HEK293T (cell line): ENCODE measurements at regions not wholly inside any gene's neighbourhood (a gene's known extent, or its start where the extent isn't known, plus 50 kb on each side); places are given as distances from the start of the nearest gene placed in this dataset.
"Not testable (repeated sequence)": the region's sequence is repeated elsewhere in the genome, so short reads cannot be mapped to it uniquely, and the experiment has no call there.

ENCODE experiments used
- BHLHE40 ChIP-seq: fragments of 450-650 bp; IDR thresholded peaks from 2 replicates; pipeline ENCODE4 v1.6.1; 2016; ENCODE audit warnings: mild to moderate bottlenecking, moderate library complexity, borderline replicate concordance
- SUZ12 ChIP-seq: fragments of 450-650 bp; IDR thresholded peaks from 2 replicates; pipeline ENCODE4 v1.6.1; 2016; ENCODE audit warnings: mild to moderate bottlenecking

DNA sequence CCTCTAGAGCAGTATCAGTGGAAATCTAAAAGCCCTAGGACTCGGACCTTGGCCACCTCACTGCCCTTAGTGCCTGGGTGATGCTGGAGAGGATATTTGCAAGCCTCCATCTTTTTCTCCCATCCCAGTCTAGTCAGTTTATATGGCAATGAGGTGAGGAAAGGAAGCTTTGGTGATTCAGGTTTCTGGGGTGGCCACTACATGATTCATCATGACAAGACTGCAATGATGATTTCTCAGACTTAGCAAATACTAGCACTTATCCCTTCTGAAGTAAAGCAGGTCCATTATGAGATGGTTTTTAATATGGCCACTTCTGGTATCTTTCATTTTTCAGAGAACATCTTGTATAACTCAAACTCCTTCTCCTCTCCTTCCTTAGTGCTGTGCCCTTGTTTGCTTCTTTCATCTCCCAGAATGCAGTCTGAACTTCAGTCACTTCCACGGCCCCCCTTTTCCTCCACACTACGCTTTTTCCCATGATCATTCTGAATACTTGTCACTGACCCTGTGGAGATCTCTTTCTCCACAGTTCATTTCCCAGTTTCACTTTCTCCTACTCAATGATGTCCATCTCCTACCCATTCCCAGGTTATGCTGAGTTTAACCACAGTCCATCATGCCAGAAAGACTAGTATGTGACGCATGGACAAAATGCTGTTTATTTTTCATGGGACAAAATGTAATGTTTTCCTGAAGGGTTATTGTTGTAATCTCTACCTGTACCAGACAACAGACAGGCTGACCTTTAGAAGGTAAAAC is 57.4 kb upstream of the TERB2 start:
- not testable (repeated sequence) for TF ChIP-seq BHLHE40, SUZ12
